DMS153 (cell line): ENCODE measurements at regions not wholly inside any gene's neighbourhood (a gene's known extent, or its start where the extent isn't known, plus 50 kb on each side); places are given as distances from the start of the nearest gene placed in this dataset.

Experiments used
- DNase-seq: peaks from one replicate; lab custom pipeline; 2025; lab: John Stamatoyannopoulos, UW

DNA sequence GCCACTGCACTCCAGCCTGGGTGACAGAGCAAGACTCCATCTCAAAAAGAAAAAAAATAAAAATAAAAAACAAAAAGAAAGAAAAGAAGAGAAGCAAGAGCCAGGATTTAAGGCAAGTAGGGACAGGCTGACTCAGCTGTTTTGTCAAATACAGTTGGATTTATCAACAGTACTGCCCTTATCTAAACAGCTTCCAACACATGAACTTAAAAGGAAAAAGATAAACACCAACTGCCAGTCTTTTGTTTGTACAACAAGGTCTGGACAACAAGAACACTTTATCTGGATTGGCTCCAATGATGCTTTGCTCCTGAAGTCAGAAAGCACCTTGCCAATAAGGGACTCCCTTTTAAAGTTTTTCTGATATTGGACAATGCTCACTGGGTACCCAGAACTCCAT lies 886.0 kb downstream of the ADGRL2 start:
- no peak for DNase-seq

- DNase-seq = no peak
Measured at GRCh38 chr1:82646888-82647287, 846.2 kb downstream of the ADGRL2 start.

DNA sequence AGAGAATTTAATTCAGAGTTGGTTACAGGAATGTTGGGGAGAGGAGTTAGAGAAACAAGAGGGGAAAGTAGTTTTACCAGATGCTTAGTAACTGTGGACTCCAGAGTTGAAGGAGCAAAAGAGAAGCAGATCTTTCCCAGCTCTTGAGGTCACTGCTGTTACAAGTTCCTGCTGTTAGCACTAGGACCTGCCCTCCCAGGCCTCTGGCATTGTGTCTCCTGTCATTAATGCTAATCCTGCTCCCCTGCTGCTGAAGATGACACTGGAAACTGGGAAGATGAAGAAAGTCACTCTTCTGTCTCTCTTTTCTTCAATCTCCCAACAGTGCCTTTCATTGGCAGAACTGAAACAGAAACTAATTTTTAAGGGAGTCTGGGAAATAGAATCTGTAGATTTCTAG lies 845.6 kb downstream of the ADGRL2 start:
- DNase-seq = no peak

- no peak for DNase-seq
Measured at GRCh38 chr1:82644186-82644915, 843.6 kb downstream of the ADGRL2 start.

- no peak for DNase-seq
Measured at GRCh38 chr1:82640352-82640751, 839.6 kb downstream of the ADGRL2 start.

DNA sequence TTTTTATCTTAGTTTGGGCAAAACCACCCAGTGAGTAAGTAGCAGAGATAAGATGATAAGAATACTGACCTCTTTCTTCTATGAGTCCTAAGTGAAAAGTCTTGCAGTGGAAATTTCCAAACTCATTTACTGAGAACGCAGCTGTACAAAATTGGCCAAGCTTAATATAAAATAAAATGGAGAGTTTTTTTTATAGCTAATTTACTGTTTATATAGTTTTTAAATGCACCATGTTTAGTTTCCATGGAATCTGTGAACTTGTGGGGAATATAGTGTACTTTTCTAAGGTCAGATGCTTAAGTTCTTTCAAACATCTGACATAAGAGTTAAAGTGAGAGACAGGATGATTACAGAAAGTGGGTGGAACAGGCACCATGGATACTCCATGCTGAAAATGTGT lies 833.5 kb downstream of the ADGRL2 start:
- no peak for DNase-seq

DNA sequence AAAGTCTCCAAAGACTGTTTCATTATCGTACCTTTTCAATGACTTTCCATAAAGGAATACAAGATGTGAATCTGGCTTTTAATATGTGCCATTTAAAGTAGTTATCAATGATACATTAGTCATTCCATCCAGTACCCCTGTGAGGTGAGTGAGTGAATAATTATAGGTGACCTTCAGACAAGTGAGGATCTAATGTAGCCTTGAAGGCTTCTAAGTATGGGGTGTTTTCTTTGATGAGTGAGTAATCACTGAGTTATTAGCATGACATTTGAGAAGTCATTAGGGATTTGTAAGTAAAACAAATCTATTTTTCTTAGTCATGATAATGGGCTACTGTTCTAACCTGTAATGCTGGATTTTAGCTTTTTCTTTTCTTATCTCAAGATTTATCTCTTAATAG lies 831.4 kb downstream of the ADGRL2 start:
- no peak for DNase-seq

- DNase-seq = no peak
Measured at GRCh38 chr1:82628887-82629286, 828.2 kb downstream of the ADGRL2 start.

GRCh38 chr1:82625537-82625936 lies 824.8 kb downstream of the ADGRL2 start:
- peak; percentile 2 for DNase-seq

GRCh38 chr1:82621076-82621475 lies 820.3 kb downstream of the ADGRL2 start:
- DNase-seq = no peak

DNA sequence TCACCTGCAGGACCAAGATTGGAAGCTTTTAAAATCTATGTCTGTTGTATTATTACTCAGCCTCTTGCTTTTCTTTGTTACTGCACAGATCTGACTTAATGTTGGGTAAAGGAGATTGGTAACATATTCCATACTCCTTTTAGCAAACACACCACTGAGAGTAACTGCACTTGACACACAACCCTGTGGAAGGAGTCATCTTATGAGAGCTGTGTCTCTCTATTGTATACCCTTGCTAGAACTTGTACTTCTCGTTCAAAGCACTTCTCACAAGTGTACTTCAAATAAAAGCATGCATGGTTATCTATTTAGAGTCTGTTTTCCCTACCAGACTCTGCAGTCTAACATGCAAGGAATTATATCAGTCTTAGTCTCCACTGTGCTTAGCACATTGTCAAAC lies 813.4 kb downstream of the ADGRL2 start:
- DNase-seq = no peak

DNA sequence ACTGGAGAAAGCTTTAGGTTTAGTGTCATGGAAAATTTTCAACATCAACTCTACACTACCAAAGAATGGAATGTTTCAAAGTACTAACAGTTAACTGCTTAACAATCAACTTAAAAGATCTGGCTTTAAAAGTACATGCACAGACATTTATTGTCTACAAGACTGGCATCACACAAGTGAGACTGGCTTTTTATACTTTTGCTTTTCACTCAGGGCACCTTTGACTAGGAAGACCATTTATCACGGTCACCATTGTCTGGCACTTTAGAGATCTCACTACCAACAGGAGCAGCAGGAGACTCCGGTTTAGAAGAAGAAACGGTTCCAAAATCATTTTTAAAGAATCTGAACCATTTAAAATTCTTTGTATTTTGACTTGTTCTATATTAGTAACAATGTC lies 812.3 kb downstream of the ADGRL2 start:
- DNase-seq = no peak

GRCh38 chr1:82606546-82606945 lies 805.8 kb downstream of the ADGRL2 start:
- no peak for DNase-seq

GRCh38 chr1:82604524-82604923 lies 803.8 kb downstream of the ADGRL2 start:
- DNase-seq = no peak

- no peak for DNase-seq
Measured at GRCh38 chr1:82600314-82600713, 799.6 kb downstream of the ADGRL2 start.

- no peak for DNase-seq
Measured at GRCh38 chr1:82598812-82599211, 798.1 kb downstream of the ADGRL2 start.

- no peak for DNase-seq
Measured at GRCh38 chr1:82598337-82598736, 797.6 kb downstream of the ADGRL2 start.

GRCh38 chr1:82597649-82598048 lies 796.9 kb downstream of the ADGRL2 start:
- no peak for DNase-seq

DNA sequence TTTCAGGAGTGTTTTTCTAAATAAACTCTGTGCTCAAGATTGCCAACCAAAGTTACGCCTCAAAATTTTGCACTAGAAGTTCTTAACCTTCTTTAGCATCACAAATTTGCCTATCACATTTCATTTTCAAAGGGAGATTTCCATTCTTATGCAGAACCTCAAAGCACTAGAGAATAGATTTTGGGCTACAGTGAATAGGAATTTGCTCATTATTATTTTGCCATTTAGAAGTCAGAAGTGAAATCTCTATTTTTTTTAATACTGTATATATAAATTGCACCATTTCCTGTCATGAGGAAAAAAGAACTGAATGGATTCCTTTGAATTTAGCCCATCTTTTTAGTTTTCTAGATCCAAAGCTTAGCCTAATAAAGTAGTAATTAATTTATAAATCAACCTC lies 796.4 kb downstream of the ADGRL2 start:
- no peak for DNase-seq

DNA sequence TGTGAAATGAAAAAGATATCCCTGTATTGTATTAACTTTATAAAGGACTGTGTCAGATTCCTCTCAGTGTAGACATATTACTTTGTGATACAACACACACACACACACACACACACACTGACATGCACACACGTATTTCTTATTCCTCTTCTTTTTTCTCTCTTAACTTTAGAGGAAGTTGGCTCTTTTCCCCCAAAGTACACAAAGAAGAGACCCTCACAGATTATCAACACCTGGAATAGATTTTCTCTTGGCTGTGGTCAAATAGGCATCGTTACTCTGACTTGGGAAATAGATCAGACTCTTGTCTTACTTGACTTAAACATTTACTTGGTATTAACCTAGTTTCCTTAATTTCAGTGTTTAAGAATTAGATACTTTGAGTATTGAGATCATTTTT lies 792.8 kb downstream of the ADGRL2 start:
- no peak for DNase-seq

DNA sequence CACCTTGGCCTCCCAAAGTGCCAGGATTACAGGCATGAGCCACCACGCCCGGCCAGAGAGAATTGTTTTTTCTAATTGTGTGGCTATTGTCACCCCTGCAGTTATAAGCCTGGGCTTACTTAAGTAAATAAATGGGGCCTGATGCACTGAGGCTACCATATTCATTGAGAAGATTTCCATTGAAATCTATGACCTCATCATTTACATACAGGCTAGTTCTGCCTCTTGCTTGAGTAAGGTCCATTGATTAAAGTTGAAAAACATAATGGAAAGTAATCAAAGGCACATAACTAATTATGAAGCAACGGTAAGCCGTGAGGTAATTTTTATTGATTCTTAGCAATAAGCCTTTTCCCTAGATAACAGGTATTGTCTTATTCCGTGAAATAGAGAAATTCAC lies 788.9 kb downstream of the ADGRL2 start:
- DNase-seq = no peak

GRCh38 chr1:82587371-82587770 lies 786.6 kb downstream of the ADGRL2 start:
- no peak for DNase-seq

DNA sequence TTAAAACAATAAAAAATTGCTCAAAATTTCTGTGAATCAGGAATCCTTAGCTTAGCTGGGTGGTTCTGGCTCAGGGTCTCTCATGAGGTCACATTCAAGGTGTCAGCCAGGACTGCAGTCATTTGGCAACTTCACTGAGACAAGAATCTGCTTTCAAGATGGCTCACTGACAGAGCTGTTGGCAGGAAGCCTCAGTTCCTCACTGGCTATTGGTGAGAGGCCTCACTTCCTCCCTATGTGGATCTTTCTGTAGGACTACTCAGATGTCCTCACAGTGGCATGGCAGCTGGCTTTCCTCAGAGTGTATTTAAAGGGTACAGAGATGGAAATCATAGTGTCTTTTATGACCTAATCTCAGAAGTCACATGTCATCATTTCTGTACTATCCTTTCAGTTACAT lies 785.7 kb downstream of the ADGRL2 start:
- no peak for DNase-seq

GRCh38 chr1:82582347-82582746 lies 781.6 kb downstream of the ADGRL2 start:
- no peak for DNase-seq
